Left hindlimb (tissue), 1 donor: ENCODE measurements at regions not wholly inside any gene's neighbourhood (a gene's known extent, or its start where the extent isn't known, plus 50 kb on each side); places are given as distances from the start of the nearest gene placed in this dataset.

Source experiments
- DNase-seq: peaks from one replicate; pipeline ENCODE4 v3.0.0-alpha.2; 2018

GRCh38 chr7:18153183-18153748 is 125.6 kb upstream of the PRPS1L1 start:
- no peak for DNase-seq

GRCh38 chr7:18154726-18155125 is 127.1 kb upstream of the PRPS1L1 start:
- no peak for DNase-seq

DNA sequence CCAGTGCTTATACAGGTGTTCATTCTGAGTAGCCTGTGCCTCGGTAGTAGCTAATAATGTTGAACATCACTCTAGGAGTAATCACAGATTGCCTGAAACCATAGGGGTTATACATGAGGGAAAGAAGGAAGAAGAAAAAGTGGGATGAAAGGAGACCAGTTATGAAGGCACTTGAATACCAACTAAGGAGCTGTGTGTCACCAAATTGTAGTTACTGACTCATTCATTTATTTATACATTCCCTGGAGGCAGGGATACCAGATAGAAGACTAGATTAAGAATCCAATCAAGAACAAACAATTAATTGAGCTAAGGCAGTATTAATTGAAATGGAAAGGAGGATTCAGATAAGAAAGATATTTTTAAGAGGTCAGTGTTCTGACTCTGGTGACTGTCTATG is 129.6 kb upstream of the PRPS1L1 start:
- DNase-seq, result no peak

GRCh38 chr7:18162657-18163056 is 135.0 kb upstream of the PRPS1L1 start:
- DNase-seq, result no peak

GRCh38 chr7:18163091-18163490 is 135.4 kb upstream of the PRPS1L1 start:
- no peak for DNase-seq

- DNase-seq, result no peak
Measured at GRCh38 chr7:18165166-18165565, 137.5 kb upstream of the PRPS1L1 start.

GRCh38 chr7:18166002-18166401 is 138.4 kb upstream of the PRPS1L1 start:
- no peak for DNase-seq

GRCh38 chr7:18167815-18168214 is 140.2 kb upstream of the PRPS1L1 start:
- DNase-seq, result no peak

- no peak for DNase-seq
Measured at GRCh38 chr7:18174996-18175395, 147.3 kb upstream of the PRPS1L1 start.

- DNase-seq, result no peak
Measured at GRCh38 chr7:18175801-18176450, 148.3 kb upstream of the PRPS1L1 start.

- no peak for DNase-seq
Measured at GRCh38 chr7:18177129-18177814, 149.6 kb upstream of the PRPS1L1 start.

DNA sequence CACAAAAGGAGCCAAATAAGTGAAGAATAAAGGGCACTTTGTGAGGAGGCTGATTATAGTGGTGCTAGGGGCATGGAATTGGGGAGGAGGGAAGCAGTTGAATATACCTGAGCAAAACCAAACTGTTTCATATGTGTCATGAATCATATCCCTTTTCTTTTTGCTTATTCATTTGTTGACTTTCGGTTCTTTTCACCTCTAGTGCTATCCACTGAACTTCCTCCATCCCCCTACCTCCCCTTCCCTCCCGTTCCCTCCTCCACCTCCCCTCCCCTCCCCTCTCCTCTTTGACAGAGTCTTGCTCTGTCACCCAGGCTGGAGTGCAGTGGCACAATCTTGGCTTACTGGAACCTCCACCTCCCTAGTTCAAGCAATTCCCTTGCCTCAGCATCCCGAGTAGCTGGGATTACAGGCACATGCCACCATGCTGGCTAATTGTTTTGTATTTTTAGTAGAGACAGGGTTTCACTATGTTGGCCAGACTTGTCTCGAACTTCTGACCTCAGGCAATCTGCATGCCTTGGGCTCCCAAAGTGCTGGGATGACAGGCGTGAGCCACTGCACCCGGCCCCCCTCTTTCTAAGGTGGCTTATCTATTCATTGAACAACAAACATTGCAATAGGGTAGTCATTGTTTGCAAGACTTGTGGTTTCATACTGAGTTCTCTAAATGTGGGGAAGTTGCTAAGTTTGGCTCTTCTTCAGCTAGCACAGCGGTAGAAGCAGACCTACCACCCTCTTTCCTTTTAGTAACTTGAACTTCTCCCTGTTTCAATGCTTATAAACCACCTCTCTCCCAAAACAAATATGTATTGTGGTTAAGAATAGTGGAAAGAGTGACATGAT is 150.4 kb upstream of the PRPS1L1 start:
- no peak for DNase-seq

DNA sequence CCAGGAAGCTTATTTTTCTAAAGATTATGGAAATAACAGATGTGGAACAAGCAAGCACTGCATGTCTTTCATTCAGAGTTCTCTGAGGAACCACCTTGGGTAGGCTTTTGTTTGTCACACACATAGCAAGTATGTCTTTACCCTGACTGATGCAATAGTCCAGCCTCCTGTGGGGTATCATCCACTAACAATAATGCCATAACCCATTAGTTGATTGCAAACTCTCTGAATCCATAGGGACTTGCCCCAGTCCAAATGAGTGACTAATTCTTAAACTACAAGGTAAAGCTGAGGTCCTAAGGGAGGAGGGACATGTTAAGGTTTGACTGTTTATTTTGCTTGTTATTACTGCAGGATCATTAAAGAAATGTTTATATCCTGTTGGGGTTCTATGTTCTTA is 151.4 kb upstream of the PRPS1L1 start:
- DNase-seq, result no peak

GRCh38 chr7:18180685-18181084 is 153.0 kb upstream of the PRPS1L1 start:
- DNase-seq, result no peak

GRCh38 chr7:18189500-18190126 is 162.0 kb upstream of the PRPS1L1 start:
- no peak for DNase-seq

GRCh38 chr7:18191341-18191740 is 163.7 kb upstream of the PRPS1L1 start:
- DNase-seq, result no peak

DNA sequence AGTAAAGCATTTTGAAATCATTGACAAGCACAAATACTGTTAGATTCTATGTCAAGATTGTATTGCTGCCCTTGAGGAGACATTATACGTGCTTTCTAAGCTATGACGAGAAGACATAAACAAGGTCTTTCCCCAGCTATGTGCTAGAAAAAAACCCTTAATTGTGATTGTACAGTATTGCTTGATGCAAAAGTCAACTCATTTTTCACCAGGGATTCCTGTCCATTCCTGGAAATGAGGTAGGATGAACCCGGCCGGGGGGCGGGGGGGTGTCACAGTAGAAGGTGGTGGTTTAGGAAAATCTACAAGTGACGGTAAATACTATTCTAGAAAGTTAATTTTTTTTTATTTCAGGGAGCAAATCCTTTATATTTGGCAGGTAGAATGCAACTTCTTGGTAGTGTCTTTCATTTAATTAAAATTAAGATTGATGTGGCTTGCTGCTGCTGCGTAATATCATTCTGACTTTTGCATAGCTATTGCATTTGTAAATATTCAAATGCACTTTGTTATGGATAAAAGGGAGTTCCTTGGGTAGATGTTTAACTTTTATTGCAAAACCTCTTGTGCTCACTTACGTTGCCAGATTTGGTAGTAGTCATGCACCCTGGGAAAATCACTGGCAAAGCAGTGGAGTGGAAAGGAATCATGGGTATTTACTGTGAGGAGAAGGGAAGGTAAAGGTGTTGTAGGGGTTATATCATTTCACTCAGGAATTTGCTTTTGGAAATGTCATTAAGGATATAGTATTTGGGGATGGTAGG is 164.4 kb upstream of the PRPS1L1 start:
- no peak for DNase-seq

GRCh38 chr7:18194616-18195015 is 167.0 kb upstream of the PRPS1L1 start:
- DNase-seq, result no peak

DNA sequence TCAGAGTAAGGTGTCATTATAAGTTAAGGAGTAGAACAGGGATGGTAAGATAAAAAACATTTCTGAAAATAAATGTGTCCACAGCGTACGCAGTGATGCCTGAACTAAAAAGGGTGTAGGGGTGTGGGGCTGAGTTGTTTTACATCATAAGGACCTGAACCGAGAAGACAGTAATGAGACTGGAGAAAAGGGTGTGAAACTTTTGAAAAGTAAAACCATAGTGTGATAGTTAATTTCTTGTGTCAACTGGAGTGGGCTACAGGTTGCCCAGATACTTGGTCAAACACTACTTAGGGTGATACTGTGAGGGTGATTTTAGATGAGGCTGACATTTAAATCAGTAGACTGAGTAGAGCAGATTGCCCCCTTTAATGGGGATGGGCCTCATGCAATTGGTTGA is 169.0 kb upstream of the PRPS1L1 start:
- DNase-seq, result no peak

GRCh38 chr7:18198868-18199267 is 171.2 kb upstream of the PRPS1L1 start:
- DNase-seq, result no peak

GRCh38 chr7:18200266-18200665 is 172.6 kb upstream of the PRPS1L1 start:
- DNase-seq, result peak; percentile 47

DNA sequence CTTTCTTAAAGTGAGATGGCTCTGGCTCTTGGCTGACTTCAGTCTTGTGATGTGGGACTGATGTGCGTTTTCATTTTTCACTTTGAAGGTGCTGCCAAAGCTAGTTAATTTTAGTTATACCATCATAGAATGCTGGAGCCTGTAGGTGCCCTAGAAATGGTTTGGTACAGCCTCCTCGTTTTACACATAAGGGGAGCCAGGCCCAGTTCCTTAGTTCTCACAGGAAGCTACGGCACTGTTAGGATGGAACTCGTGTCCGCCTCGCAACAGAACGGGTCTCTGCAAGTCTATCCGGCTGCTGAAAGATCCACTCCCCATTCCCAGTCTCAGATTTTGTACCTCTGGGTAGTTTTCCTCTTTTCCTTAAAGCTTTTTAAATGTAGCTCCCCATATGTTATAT is 173.2 kb upstream of the PRPS1L1 start:
- DNase-seq, result peak; percentile 59
